ENCODE measurements at regions not wholly inside any gene's neighbourhood (a gene's known extent, or its start where the extent isn't known, plus 50 kb on each side); places are given as distances from the start of the nearest gene placed in this dataset.
"Not testable (repeated sequence)": the region's sequence is repeated elsewhere in the genome, so short reads cannot be mapped to it uniquely, and the experiment has no call there.

GRCh38 chr21:7941432-7941831 is 2580.0 kb upstream of the TPTE start:
- DNase-seq; H3K27me3 ChIP-seq (replicated peaks in 1 of 4; ENCODE audit: control extremely low read depth in 1 of 4, control insufficient read depth in 3 of 4, insufficient read depth in 4 of 4, low read length in 3 of 4); H3K27me3 Mint-ChIP-seq; H3K9ac ChIP-seq (ENCODE audit: low read length); H3K36me3 ChIP-seq (replicated peaks in 1 of 2; ENCODE audit: control extremely low read depth in 1 of 2, control insufficient read depth in 1 of 2, extremely low read depth in 1 of 2, insufficient read depth in 2 of 2, low read length in 1 of 2); POLR2A ChIA-PET; H3K27ac ChIP-seq (ENCODE audit: low read length in 2 of 2); H3K4me1 Mint-ChIP-seq; H3K79me2 ChIP-seq (ENCODE audit: control insufficient read depth, insufficient read depth, low read length); H3K4me3 ChIP-seq (ENCODE audit: control extremely low read depth in 1 of 5, extremely low read depth in 1 of 5, insufficient read depth in 1 of 5, low read depth in 2 of 5, low read length in 4 of 5); H3K4me1 ChIP-seq (ENCODE audit: control insufficient read depth in 2 of 2, insufficient read depth in 2 of 2, low read length in 2 of 2); H2AFZ ChIP-seq (ENCODE audit: insufficient read depth, low read depth, low read length, poor library complexity, severe bottlenecking); intact Hi-C loops (cut with micrococcal nuclease); CTCF ChIA-PET; H3K4me2 ChIP-seq (replicated peaks; ENCODE audit: low read depth, low read length, poor library complexity, severe bottlenecking); ATAC-seq (ENCODE audit: low read depth); H3K4me3 Mint-ChIP-seq; H3K27ac Mint-ChIP-seq; H4K20me1 ChIP-seq (ENCODE audit: control insufficient read depth, insufficient read depth, low read length, poor library complexity, severe bottlenecking): not testable (repeated sequence)
- 85% methylated on average over 12 of the region's 12 CpGs for WGBS (ENCODE audit: insufficient coverage)
- peaks cover 16 to 97% (median 82%) of the 10 kb centered on the region in 3 donors for H3K9me3 ChIP-seq (ENCODE audit: control extremely low read depth in 1 of 3, control insufficient read depth in 2 of 3, insufficient read depth in 1 of 3, low read length in 2 of 3)
- H3K9me3 Mint-ChIP-seq (ENCODE audit: insufficient read depth): peaks cover 94% of the 10 kb centered on the region

- H3K4me3 Mint-ChIP-seq; H3K4me1 Mint-ChIP-seq; H3K27me3 Mint-ChIP-seq; DNase-seq; H4K20me1 ChIP-seq (ENCODE audit: control insufficient read depth, insufficient read depth, low read length, poor library complexity, severe bottlenecking); intact Hi-C loops (cut with micrococcal nuclease); H3K4me2 ChIP-seq (replicated peaks; ENCODE audit: low read depth, low read length, poor library complexity, severe bottlenecking); H3K27ac Mint-ChIP-seq; H3K27ac ChIP-seq (ENCODE audit: low read length in 2 of 2); ATAC-seq (ENCODE audit: low read depth); H3K4me1 ChIP-seq (ENCODE audit: control insufficient read depth in 2 of 2, insufficient read depth in 2 of 2, low read length in 2 of 2); H3K36me3 ChIP-seq (replicated peaks in 1 of 2; ENCODE audit: control extremely low read depth in 1 of 2, control insufficient read depth in 1 of 2, extremely low read depth in 1 of 2, insufficient read depth in 2 of 2, low read length in 1 of 2); H3K27me3 ChIP-seq (replicated peaks in 1 of 4; ENCODE audit: control extremely low read depth in 1 of 4, control insufficient read depth in 3 of 4, insufficient read depth in 4 of 4, low read length in 3 of 4); POLR2A ChIA-PET; H3K4me3 ChIP-seq (ENCODE audit: control extremely low read depth in 1 of 5, extremely low read depth in 1 of 5, insufficient read depth in 1 of 5, low read depth in 2 of 5, low read length in 4 of 5); H3K79me2 ChIP-seq (ENCODE audit: control insufficient read depth, insufficient read depth, low read length); CTCF ChIA-PET; H2AFZ ChIP-seq (ENCODE audit: insufficient read depth, low read depth, low read length, poor library complexity, severe bottlenecking); H3K9ac ChIP-seq (ENCODE audit: low read length): not testable (repeated sequence)
- H3K9me3 ChIP-seq (ENCODE audit: control extremely low read depth in 1 of 3, control insufficient read depth in 2 of 3, insufficient read depth in 1 of 3, low read length in 2 of 3): peaks cover 16 to 97% (median 85%) of the 10 kb centered on the region in 3 donors
- 77% methylated on average over 15 of the region's 15 CpGs for WGBS (ENCODE audit: insufficient coverage)
- H3K9me3 Mint-ChIP-seq (ENCODE audit: insufficient read depth): peaks cover 92% of the 10 kb centered on the region
Measured at GRCh38 chr21:7942219-7942618, 2579.2 kb upstream of the TPTE start.

- peaks cover 15 to 97% (median 85%) of the 10 kb centered on the region in 3 donors for H3K9me3 ChIP-seq (ENCODE audit: control extremely low read depth in 1 of 3, control insufficient read depth in 2 of 3, insufficient read depth in 1 of 3, low read length in 2 of 3)
- ATAC-seq (ENCODE audit: low read depth); H3K27me3 ChIP-seq (replicated peaks in 1 of 4; ENCODE audit: control extremely low read depth in 1 of 4, control insufficient read depth in 3 of 4, insufficient read depth in 4 of 4, low read length in 3 of 4); H3K4me3 ChIP-seq (ENCODE audit: control extremely low read depth in 1 of 5, extremely low read depth in 1 of 5, insufficient read depth in 1 of 5, low read depth in 2 of 5, low read length in 4 of 5); H4K20me1 ChIP-seq (ENCODE audit: control insufficient read depth, insufficient read depth, low read length, poor library complexity, severe bottlenecking); H3K36me3 ChIP-seq (replicated peaks in 1 of 2; ENCODE audit: control extremely low read depth in 1 of 2, control insufficient read depth in 1 of 2, extremely low read depth in 1 of 2, insufficient read depth in 2 of 2, low read length in 1 of 2); H3K27ac Mint-ChIP-seq; H3K27me3 Mint-ChIP-seq; H3K27ac ChIP-seq (ENCODE audit: low read length in 2 of 2); H3K4me3 Mint-ChIP-seq; H3K9ac ChIP-seq (ENCODE audit: low read length); DNase-seq; intact Hi-C loops (cut with micrococcal nuclease); H3K4me1 Mint-ChIP-seq; H2AFZ ChIP-seq (ENCODE audit: insufficient read depth, low read depth, low read length, poor library complexity, severe bottlenecking); CTCF ChIA-PET; H3K79me2 ChIP-seq (ENCODE audit: control insufficient read depth, insufficient read depth, low read length); H3K4me1 ChIP-seq (ENCODE audit: control insufficient read depth in 2 of 2, insufficient read depth in 2 of 2, low read length in 2 of 2); H3K4me2 ChIP-seq (replicated peaks; ENCODE audit: low read depth, low read length, poor library complexity, severe bottlenecking); POLR2A ChIA-PET: not testable (repeated sequence)
- WGBS (ENCODE audit: insufficient coverage): 86% methylated on average over 8 of the region's 8 CpGs
- H3K9me3 Mint-ChIP-seq (ENCODE audit: insufficient read depth): peaks cover 91% of the 10 kb centered on the region
Measured at GRCh38 chr21:7943534-7943933, 2577.8 kb upstream of the TPTE start.

All from B cell (primary cell).